ENCODE measurements at regions not wholly inside any gene's neighbourhood (a gene's known extent, or its start where the extent isn't known, plus 50 kb on each side); places are given as distances from the start of the nearest gene placed in this dataset.

- DNase-seq (ENCODE audit: low read depth) = no peak
- no peak overlapping the region for H3K4me3 ChIP-seq (ENCODE audit: low read depth, low read length)
- H3K27me3 ChIP-seq (ENCODE audit: control insufficient read depth, insufficient read depth, low read length) = no peaks in the 10 kb centered on the region
- H3K36me3 ChIP-seq (ENCODE audit: control insufficient read depth, insufficient read depth, low read length) = no peaks in the 10 kb centered on the region
- TF ChIP-seq CTCF (IDR thresholded peaks at IDR 0.05; ENCODE audit: insufficient read depth, low read length, poor library complexity, severe bottlenecking) = no peak
Measured at GRCh38 chr18:78407466-78407844, 572.2 kb upstream of the SALL3 start.

GRCh38 chr18:78408623-78409022, 571.0 kb upstream of the SALL3 start:
- H3K27me3 ChIP-seq (ENCODE audit: control insufficient read depth, insufficient read depth, low read length) = no peaks in the 10 kb centered on the region
- no peak for DNase-seq (ENCODE audit: low read depth)
- no peak for TF ChIP-seq CTCF (IDR thresholded peaks at IDR 0.05; ENCODE audit: insufficient read depth, low read length, poor library complexity, severe bottlenecking)
- H3K36me3 ChIP-seq (ENCODE audit: control insufficient read depth, insufficient read depth, low read length) = no peaks in the 10 kb centered on the region
- no peak overlapping the region for H3K4me3 ChIP-seq (ENCODE audit: low read depth, low read length)

- DNase-seq (ENCODE audit: low read depth) = no peak
- no peak overlapping the region for H3K4me3 ChIP-seq (ENCODE audit: low read depth, low read length)
- no peaks in the 10 kb centered on the region for H3K36me3 ChIP-seq (ENCODE audit: control insufficient read depth, insufficient read depth, low read length)
- H3K27me3 ChIP-seq (ENCODE audit: control insufficient read depth, insufficient read depth, low read length) = no peaks in the 10 kb centered on the region
- TF ChIP-seq CTCF (IDR thresholded peaks at IDR 0.05; ENCODE audit: insufficient read depth, low read length, poor library complexity, severe bottlenecking) = no peak
Measured at GRCh38 chr18:78410094-78410786, 569.4 kb upstream of the SALL3 start.

- no peak overlapping the region for H3K4me3 ChIP-seq (ENCODE audit: low read depth, low read length)
- H3K27me3 ChIP-seq (ENCODE audit: control insufficient read depth, insufficient read depth, low read length) = no peaks in the 10 kb centered on the region
- DNase-seq (ENCODE audit: low read depth) = no peak
- no peaks in the 10 kb centered on the region for H3K36me3 ChIP-seq (ENCODE audit: control insufficient read depth, insufficient read depth, low read length)
- no peak for TF ChIP-seq CTCF (IDR thresholded peaks at IDR 0.05; ENCODE audit: insufficient read depth, low read length, poor library complexity, severe bottlenecking)
Measured at GRCh38 chr18:78411539-78411938, 568.1 kb upstream of the SALL3 start.

GRCh38 chr18:78414302-78414701, 565.3 kb upstream of the SALL3 start:
- H3K27me3 ChIP-seq (ENCODE audit: control insufficient read depth, insufficient read depth, low read length) = no peaks in the 10 kb centered on the region
- H3K36me3 ChIP-seq (ENCODE audit: control insufficient read depth, insufficient read depth, low read length) = no peaks in the 10 kb centered on the region
- no peak overlapping the region for H3K4me3 ChIP-seq (ENCODE audit: low read depth, low read length)
- no peak for TF ChIP-seq CTCF (IDR thresholded peaks at IDR 0.05; ENCODE audit: insufficient read depth, low read length, poor library complexity, severe bottlenecking)
- no peak for DNase-seq (ENCODE audit: low read depth)

GRCh38 chr18:78416853-78417252, 562.8 kb upstream of the SALL3 start:
- Histone ChIP-seq H3K36me3 (ENCODE audit: control insufficient read depth, insufficient read depth, low read length) (no peaks in the 10 kb centered on the region), H3K27me3 (ENCODE audit: control insufficient read depth, insufficient read depth, low read length) (no peaks in the 10 kb centered on the region), H3K4me3 (ENCODE audit: low read depth, low read length) (no peak overlapping the region)
- TF ChIP-seq CTCF (IDR thresholded peaks at IDR 0.05; ENCODE audit: insufficient read depth, low read length, poor library complexity, severe bottlenecking) = no peak
- no peak for DNase-seq (ENCODE audit: low read depth)
